IMR-90 (cell line): ENCODE measurements at regions not wholly inside any gene's neighbourhood (a gene's known extent, or its start where the extent isn't known, plus 50 kb on each side); places are given as distances from the start of the nearest gene placed in this dataset.

ENCODE experiments used
- ATAC-seq: fragments of 200-7000 bp; cut with Tn5 transposase; 2 replicates; pipeline ENCODE4 v1.9.1; 2020; ENCODE audit warnings: low read depth, mild to moderate bottlenecking, moderate library complexity
- BruUV-seq: library from RNA; stranded (reverse); fragments of 400-500 nt; replicated peaks from 2 replicates; lab custom pipeline; 2021; lab: Mats Ljungman, UMichigan
- CTCF ChIA-PET: fragments of 300-600 bp; formaldehyde crosslinking; extraction: SDS; loops from one replicate; lab custom pipeline; 2021; ENCODE audit warnings: antibody characterized with exemption; lab: Yijun Ruan, JAX
- POLR2A ChIA-PET: fragments of 300-600 bp; sonication (Branson Sonifier 250); formaldehyde crosslinking; loops from one replicate; lab custom pipeline; 2022; ENCODE audit warnings: antibody characterized with exemption; ENCODE audit not compliant: unreplicated experiment; lab: Charles Lee
- DNase-seq: peaks from one replicate; pipeline ENCODE4 v3.0.0; 2013
- H2AFZ ChIP-seq: replicated peaks from 2 replicates; pipeline ENCODE3; 2013; ENCODE audit warnings: low read length, mild to moderate bottlenecking; ENCODE audit not compliant: poor library complexity
- H2AK5ac ChIP-seq: 2 replicates; pipeline ENCODE4 v1.6.1; 2013; ENCODE audit warnings: low read depth, low read length, inconsistent platforms
- H2AK9ac ChIP-seq: replicated peaks from 2 replicates; pipeline ENCODE3; 2013; ENCODE audit warnings: mild to moderate bottlenecking, low read depth, low read length, moderate library complexity; ENCODE audit not compliant: poor library complexity
- H2BK120ac ChIP-seq: 2 replicates; pipeline ENCODE4 v1.6.1; 2013; ENCODE audit warnings: low read depth, low read length, inconsistent platforms
- H2BK15ac ChIP-seq: 3 replicates; pipeline ENCODE4 v1.6.1; 2013; ENCODE audit warnings: low read depth, low read length, inconsistent platforms
- H2BK20ac ChIP-seq: 2 replicates; pipeline ENCODE4 v1.6.1; 2013; ENCODE audit warnings: low read depth, mild to moderate bottlenecking, inconsistent platforms, low read length, moderate library complexity
- H2BK5ac ChIP-seq: 2 replicates; pipeline ENCODE4 v1.6.1; 2013; ENCODE audit warnings: mild to moderate bottlenecking, low read depth, low read length, inconsistent platforms; ENCODE audit not compliant: poor library complexity, severe bottlenecking
- H3K14ac ChIP-seq: replicated peaks from 2 replicates; pipeline ENCODE4 v1.6.1; 2013; ENCODE audit warnings: low read depth, low read length, inconsistent platforms
- H3K18ac ChIP-seq: 2 replicates; pipeline ENCODE4 v1.6.1; 2013; ENCODE audit warnings: low read depth, low read length, control low read depth
- H3K23ac ChIP-seq: 2 replicates; pipeline ENCODE4 v1.6.1; 2013; ENCODE audit warnings: low read depth, low read length, inconsistent platforms
- H3K27ac ChIP-seq: 2 replicates; pipeline ENCODE4 v1.5.1; 2013; ENCODE audit warnings: mild to moderate bottlenecking, control low read depth, low read length; ENCODE audit not compliant: insufficient read depth
- H3K27me3 ChIP-seq: 2 replicates; pipeline ENCODE4 v1.6.1; 2013; ENCODE audit warnings: low read length; ENCODE audit not compliant: control insufficient read depth, insufficient read depth
- H3K36me3 ChIP-seq: 2 replicates; pipeline ENCODE4 v1.6.1; 2013; ENCODE audit warnings: low read length, mixed read lengths; ENCODE audit not compliant: control insufficient read depth, insufficient read depth
- H3K4ac ChIP-seq: 2 replicates; pipeline ENCODE4 v1.6.1; 2013; ENCODE audit warnings: low read depth, low read length, inconsistent platforms
- H3K4me1 ChIP-seq: 2 replicates; pipeline ENCODE4 v1.6.1; 2013; ENCODE audit warnings: low read length, mixed read lengths; ENCODE audit not compliant: control insufficient read depth, insufficient read depth
- H3K4me2 ChIP-seq: 2 replicates; pipeline ENCODE4 v1.6.1; 2013; ENCODE audit warnings: low read depth, mild to moderate bottlenecking, control low read depth, low read length, moderate library complexity
- H3K4me3 ChIP-seq: 2 replicates; pipeline ENCODE4 v1.5.1; 2013; ENCODE audit warnings: low read depth, mild to moderate bottlenecking, control low read depth, low read length, moderate library complexity; ENCODE audit not compliant: insufficient read depth
- H3K56ac ChIP-seq: 2 replicates; pipeline ENCODE4 v1.6.1; 2013; ENCODE audit warnings: low read length, inconsistent platforms; ENCODE audit not compliant: insufficient read depth; ENCODE audit errors: extremely low read depth
- H3K79me1 ChIP-seq, 2 experiments: 2 replicates each; pipeline ENCODE4 v1.6.1; 2013; ENCODE audit warnings: low read length in 2 of 2, inconsistent platforms in 1 of 2, low read depth in 1 of 2
- H3K9ac ChIP-seq: 2 replicates; pipeline ENCODE4 v1.6.1; 2013; ENCODE audit warnings: low read depth, low read length, control low read depth
- H3K9me1 ChIP-seq: 2 replicates; pipeline ENCODE4 v1.6.1; 2013; ENCODE audit warnings: low read length, inconsistent platforms; ENCODE audit not compliant: insufficient read depth
- H3K9me3 ChIP-seq: 2 replicates; pipeline ENCODE4 v1.6.1; 2013; ENCODE audit warnings: low read length; ENCODE audit not compliant: control insufficient read depth, insufficient read depth
- H4K20me1 ChIP-seq: 2 replicates; pipeline ENCODE4 v1.6.1; 2013; ENCODE audit warnings: low read length, inconsistent platforms; ENCODE audit not compliant: insufficient read depth
- H4K5ac ChIP-seq: 2 replicates; pipeline ENCODE4 v1.6.1; 2013; ENCODE audit warnings: mild to moderate bottlenecking, low read depth, low read length, control low read depth
- H4K8ac ChIP-seq, 2 experiments: 2 replicates each; pipeline ENCODE4 v1.6.1; 2013; ENCODE audit warnings: low read depth in 2 of 2, low read length in 2 of 2, control low read depth in 1 of 2, inconsistent platforms in 1 of 2
- H4K91ac ChIP-seq: 2 replicates; pipeline ENCODE4 v1.6.1; 2013; ENCODE audit warnings: low read depth, low read length, inconsistent platforms; ENCODE audit not compliant: insufficient read depth
- BHLHE40 ChIP-seq: fragments of 150-350 bp; IDR thresholded peaks from 2 replicates; pipeline ENCODE4 v1.6.1; 2016; ENCODE audit warnings: mild to moderate bottlenecking, low read depth, low read length
- CHD1 ChIP-seq: IDR thresholded peaks from 2 replicates; pipeline ENCODE4 v1.6.1; 2012; ENCODE audit warnings: low read depth, low read length, improper control_type of control experiment
- FOS ChIP-seq: fragments of 150-350 bp; IDR thresholded peaks from 2 replicates; pipeline ENCODE4 v1.6.1; 2016; ENCODE audit warnings: low read depth, low read length
- MAFK ChIP-seq: IDR thresholded peaks from 2 replicates; pipeline ENCODE4 v1.6.1; 2012; ENCODE audit warnings: low read depth, low read length, improper control_type of control experiment
- MAZ ChIP-seq: IDR thresholded peaks from 2 replicates; pipeline ENCODE4 v1.6.1; 2012; ENCODE audit warnings: low read depth, mild to moderate bottlenecking, low read length, improper control_type of control experiment, moderate library complexity, borderline replicate concordance
- MXI1 ChIP-seq: IDR thresholded peaks from 2 replicates; pipeline ENCODE4 v1.6.1; 2012; ENCODE audit warnings: low read depth, mild to moderate bottlenecking, low read length, moderate library complexity, borderline replicate concordance
- POLR2A ChIP-seq: IDR thresholded peaks from 2 replicates; pipeline ENCODE4 v1.6.1; 2012; ENCODE audit warnings: mild to moderate bottlenecking, low read depth, low read length
- WGBS, 2 experiments: methylation state at CpG; one replicate each; pipeline versions ENCODE4 v1.1.5 to v1.1.7; 2013; ENCODE audit warnings: missing lambda C conversion rate in 2 of 2; ENCODE audit not compliant: insufficient read length in 1 of 2; ENCODE audit errors: extremely low coverage in 2 of 2; 5-methylcytosine and 5-hydroxymethylcytosine counted together
- dilution Hi-C: fragments of 300-500 bp; cut with HindIII; formaldehyde crosslinking; loops from one replicate; pipeline ENCODE4 v1.14.3; 2018; ENCODE audit warnings: low sequenced_read_pairs; ENCODE audit not compliant: unreplicated experiment
- in situ Hi-C: fragments of 300-500 bp; cut with MboI; formaldehyde crosslinking; loops from 3 replicates; pipeline ENCODE4 v1.14.3; 2019; ENCODE audit warnings: low sequenced_read_pairs, inconsistent platforms, mixed read lengths
- intact Hi-C: fragments of 100-400 bp; cut with micrococcal nuclease; formaldehyde crosslinking; loops from 2 replicates; pipeline ENCODE4 v1.10.0; 2022
- TF ChIP-seq, protein P1 (sequence below): fragments of 150-350 bp; IDR thresholded peaks from 2 replicates; pipeline ENCODE4 v1.6.1; 2017; ENCODE audit warnings: mild to moderate bottlenecking, antibody characterized with exemption, low read length, low read depth

DNA sequence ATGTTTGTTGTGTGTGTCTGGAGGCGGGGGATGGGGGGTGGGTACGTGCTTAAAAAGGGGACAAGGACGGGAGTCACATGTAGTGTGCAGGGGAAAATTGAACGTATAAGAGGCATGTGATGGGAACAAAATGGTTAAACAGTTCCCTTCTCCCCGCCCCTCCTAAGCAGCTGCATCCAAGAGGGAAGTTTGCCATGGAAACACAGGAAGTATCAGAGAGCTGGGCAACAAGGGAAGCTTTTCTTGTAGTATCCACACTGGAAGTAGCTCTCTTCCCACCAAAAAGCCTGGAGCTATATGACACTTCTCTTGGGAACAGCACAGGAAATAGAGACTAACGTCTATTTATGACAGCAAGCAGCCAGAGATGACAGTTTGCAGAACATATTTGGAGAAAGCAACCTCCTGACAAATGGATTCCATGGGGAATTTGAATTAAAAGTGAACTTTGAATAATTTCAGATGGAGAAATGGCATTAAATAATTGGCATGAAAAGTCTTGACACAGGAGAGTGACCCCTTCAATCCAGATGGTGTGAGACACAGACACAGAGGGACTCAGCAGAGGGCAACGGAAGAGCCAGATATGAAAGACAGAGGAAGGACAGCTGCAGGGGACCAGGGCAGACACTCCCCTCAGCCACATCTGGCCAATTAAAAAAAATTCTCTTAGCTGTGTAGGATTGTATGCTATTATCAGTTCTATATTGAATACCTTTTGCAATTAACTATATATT is 294.2 kb upstream of the TBL1XR1 start:
- Histone ChIP-seq H4K5ac (no peak overlapping the region), H3K36me3 (no peaks in the 10 kb centered on the region), H3K14ac (no peak overlapping the region), H3K4me2 (no peak overlapping the region), H2BK120ac (no peak overlapping the region), H2BK5ac (no peak overlapping the region), H3K56ac (no peak overlapping the region), H3K23ac (no peak overlapping the region), H4K8ac (peak overlapping the region in 1 of 2 experiments; percentile 35; a peak in 1 of 4 replicates), H2BK20ac (no peak overlapping the region), H3K27me3 (no peaks in the 10 kb centered on the region; the same call in 1 of the 2 replicates), H3K9ac (no peak overlapping the region), H2AFZ (no peak overlapping the region), H3K4ac (no peak overlapping the region), H3K9me3 (no peaks in the 10 kb centered on the region), H4K91ac (no peak overlapping the region), H2AK5ac (no peak overlapping the region), H3K79me1 (no peaks in the 10 kb centered on the region), H3K18ac (no peak overlapping the region), H4K20me1 (no peaks in the 10 kb centered on the region), H3K4me1 (no peaks in the 10 kb centered on the region; the same call in 1 of the 2 replicates), H3K9me1 (no peaks in the 10 kb centered on the region), H3K4me3 (no peak overlapping the region), H3K27ac (no peak overlapping the region), H2AK9ac (no peak overlapping the region), H2BK15ac (no peak overlapping the region)
- TF ChIP-seq, protein P1, sequence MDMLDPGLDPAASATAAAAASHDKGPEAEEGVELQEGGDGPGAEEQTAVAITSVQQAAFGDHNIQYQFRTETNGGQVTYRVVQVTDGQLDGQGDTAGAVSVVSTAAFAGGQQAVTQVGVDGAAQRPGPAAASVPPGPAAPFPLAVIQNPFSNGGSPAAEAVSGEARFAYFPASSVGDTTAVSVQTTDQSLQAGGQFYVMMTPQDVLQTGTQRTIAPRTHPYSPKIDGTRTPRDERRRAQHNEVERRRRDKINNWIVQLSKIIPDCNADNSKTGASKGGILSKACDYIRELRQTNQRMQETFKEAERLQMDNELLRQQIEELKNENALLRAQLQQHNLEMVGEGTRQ: no peak
- TF ChIP-seq MAZ: no peak
- no peak for TF ChIP-seq CHD1
- TF ChIP-seq FOS: no peak
- TF ChIP-seq POLR2A: no peak
- TF ChIP-seq BHLHE40: no peak
- TF ChIP-seq MAFK: no peak
- TF ChIP-seq MXI1: no peak
- WGBS, 2 experiments: no CpG with 5 or more reads among the region's 7 CpGs
- peak; percentile 41 for DNase-seq
- CTCF ChIA-PET: interaction anchor here (0.9 kb wide), 1 partner anchor 140 kb away, joined by 3 read pairs; no protein-coding TSS in a partner anchor
- POLR2A ChIA-PET: interaction anchor here (0.6 kb wide), 2 partner anchors 9 to 530 kb away, joined by 3 to 9 read pairs; no protein-coding TSS in a partner anchor
- intact Hi-C loops (no loop called here), dilution Hi-C loops (no loop called here), in situ Hi-C loops (no loop called here)
- ATAC-seq: peak; percentile 37
- BruUV-seq: no TSS peak
